Caki2 (cell line): ENCODE measurements at regions not wholly inside any gene's neighbourhood (a gene's known extent, or its start where the extent isn't known, plus 50 kb on each side); places are given as distances from the start of the nearest gene placed in this dataset.
A peak's percentile ranks its signal among the peaks of the same experiment; 100 is the strongest.

Experiments used
- DNase-seq: peaks from one replicate; pipeline ENCODE4 v3.0.0-alpha.2; 2015; ENCODE audit warnings: low read depth
- in situ Hi-C: cut with HindIII; loops from 2 replicates; pipeline ENCODE4 v1.10.0; 2016; ENCODE audit warnings: low sequenced_read_pairs, low pct_unique_long_range_greater_than_20kb, mixed read lengths

DNA sequence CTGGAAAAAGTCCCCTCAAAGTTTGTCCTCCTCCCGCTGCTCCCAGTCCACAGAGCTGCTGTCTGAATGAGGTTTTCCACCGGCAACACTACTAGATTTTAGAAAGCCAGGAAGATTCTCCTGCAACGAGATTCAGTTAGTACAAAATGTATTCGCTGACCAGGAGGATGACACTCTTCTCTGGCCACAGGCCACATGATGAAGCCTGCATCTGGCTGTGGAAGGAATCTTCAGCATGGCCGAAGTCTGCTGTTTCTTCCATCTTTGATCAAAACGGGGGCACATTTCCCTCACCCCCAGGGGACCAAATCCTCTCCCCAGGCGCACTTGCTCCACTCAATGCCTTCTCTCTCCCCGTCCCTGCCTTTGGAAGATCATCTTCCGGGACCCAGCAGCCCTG is 215.8 kb upstream of the NLRP1 start:
- no peak for DNase-seq
- in situ Hi-C loops: no loop called here

DNA sequence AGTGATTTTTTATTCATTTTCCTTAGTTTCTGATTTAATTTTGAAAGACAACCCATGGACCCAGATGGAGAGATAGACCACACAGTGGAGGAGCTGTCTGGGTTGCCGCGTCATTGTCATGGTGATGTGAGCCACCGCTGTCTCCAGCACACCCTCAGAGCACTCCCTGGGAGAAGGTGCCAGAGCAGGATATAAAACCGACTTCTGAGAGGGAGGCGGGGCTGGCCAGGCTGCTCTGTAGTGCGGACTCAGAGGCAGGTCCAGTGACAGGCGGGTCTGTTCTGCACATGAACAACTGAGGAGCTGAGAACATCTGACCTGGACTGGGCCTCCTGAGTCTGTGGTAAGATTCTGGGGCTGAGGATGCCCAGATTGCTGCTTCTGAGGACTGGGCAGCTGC is 216.3 kb upstream of the NLRP1 start:
- in situ Hi-C loops: no loop called here
- DNase-seq: no peak

DNA sequence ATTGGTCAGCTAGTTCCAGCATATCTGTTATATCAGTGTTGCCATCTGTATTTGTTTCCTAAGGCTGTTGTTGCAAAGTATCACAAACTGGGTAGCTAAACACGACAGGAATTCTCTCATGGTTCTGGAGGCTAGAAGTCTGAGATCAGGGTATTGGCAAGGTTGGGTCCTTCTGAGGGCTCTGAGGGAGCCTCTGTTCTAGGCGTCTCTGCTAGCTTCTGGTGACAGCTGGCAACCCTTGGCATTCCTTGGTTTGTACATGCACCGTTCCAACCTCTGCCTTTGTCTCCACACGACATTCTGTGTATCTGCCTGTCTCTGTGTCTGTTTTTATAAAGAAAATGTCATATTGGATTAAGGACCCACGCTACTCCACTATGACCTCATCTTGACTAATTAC is 219.9 kb upstream of the NLRP1 start:
- in situ Hi-C loops: no loop called here
- DNase-seq: no peak

DNA sequence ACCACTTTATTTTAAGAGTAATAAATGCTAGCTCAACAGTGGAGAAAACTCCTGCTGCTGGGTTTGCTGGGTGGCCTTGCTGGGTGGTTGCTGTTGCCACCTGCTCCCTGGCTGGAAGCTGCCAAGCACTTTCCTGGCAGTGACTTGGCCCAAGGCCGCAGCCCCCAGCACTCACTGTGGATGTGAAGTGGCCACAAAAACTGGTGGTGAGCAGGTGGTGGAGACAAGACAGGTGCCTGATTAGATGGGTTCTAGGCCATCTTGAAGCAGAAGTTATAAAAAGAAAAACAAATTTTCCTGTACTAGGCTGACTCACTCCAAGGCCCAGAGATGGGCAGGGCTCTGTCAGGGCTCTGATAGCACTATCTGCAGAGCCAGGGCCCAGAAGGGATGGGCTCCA is 224.7 kb upstream of the NLRP1 start:
- no peak for DNase-seq
- in situ Hi-C loops: no loop called here

DNA sequence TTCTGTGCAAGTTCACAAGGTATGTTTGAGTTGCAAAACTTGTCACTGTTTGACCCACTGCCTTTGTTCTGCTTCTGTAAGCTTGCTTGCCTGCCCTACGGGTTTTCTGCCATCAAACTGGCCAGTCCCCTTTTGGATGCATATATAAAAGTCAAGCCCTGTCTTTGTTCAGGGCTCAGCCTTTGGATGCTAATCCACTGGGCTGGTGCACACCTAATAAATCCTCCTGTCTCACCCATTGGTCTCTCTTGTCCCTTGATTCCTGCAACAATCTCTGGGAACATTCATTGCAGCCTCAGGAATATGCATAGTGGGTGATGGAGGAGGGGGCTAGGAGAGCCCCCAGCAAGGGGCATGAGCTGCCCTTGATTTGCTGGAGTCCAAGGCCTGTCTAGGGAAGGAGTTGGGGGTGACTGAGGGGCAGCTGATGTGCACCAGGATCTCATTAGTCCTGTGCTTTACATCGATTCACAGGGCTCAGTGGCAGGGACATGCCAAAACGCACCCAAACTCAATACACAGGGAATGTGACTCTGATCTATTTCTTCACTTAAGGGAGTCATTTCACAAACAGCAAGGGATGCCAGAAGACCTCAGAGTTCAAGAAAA is 225.4 kb upstream of the NLRP1 start:
- in situ Hi-C loops: no loop called here
- DNase-seq: peak; percentile 38

DNA sequence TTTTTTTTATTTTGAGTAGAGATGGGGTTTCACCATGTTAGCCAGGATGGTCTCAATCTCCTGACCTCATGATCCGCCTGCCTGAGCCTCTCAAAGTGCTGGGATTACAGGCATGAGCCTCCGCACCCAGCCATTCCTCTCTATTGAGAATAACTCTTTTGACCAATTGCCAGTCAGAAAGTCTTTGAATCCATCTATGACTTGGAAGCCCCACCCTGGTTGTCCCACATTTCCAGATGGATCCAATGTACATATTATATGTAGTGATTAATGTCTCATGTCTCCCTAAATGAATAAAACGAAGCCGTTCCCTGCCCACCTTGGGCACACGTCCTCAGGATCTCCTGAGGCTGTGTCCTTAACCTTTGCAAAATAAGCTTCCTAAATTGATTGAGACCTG is 228.3 kb upstream of the NLRP1 start:
- no peak for DNase-seq
- in situ Hi-C loops: no loop called here

DNA sequence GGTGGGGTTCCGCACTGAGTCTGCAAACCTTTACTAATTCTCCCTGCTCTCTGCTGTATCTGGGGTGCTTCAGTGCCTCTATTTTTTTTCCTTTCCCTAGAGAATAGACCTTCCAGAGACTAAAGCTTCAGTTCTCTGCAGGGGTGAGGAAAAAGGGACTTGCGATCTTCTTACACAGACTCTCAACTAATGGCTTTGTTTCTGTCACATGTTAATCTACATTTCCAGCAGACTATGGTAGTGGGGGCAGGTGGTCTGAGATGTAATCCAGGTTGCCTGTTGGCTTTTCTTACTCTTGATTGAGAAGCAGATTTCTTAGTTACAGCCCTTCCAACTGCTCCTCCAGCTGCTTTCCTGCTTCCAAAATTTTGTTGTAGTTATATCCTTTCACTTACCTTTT is 229.0 kb upstream of the NLRP1 start:
- in situ Hi-C loops: no loop called here
- DNase-seq: no peak

DNA sequence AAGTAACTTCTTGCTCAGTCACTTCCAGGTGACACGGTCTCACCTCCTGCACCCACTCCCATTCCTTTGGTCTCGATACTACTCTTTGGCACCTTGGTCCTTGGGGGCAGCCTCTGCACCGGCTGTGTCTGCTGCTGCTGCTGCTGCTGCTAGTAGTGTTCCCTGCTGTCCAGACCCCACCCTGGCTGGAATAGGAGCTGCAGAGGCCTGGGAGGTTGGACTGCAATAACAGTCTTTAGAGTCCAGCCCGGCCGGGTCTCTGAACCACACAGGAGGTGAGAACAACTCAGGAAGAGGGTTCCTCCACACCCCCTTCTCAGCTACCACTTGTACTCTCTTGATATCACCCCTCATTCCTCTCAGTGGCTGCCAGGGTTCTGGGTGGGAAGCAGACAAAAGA is 231.1 kb upstream of the NLRP1 start:
- in situ Hi-C loops: no loop called here
- DNase-seq: no peak

DNA sequence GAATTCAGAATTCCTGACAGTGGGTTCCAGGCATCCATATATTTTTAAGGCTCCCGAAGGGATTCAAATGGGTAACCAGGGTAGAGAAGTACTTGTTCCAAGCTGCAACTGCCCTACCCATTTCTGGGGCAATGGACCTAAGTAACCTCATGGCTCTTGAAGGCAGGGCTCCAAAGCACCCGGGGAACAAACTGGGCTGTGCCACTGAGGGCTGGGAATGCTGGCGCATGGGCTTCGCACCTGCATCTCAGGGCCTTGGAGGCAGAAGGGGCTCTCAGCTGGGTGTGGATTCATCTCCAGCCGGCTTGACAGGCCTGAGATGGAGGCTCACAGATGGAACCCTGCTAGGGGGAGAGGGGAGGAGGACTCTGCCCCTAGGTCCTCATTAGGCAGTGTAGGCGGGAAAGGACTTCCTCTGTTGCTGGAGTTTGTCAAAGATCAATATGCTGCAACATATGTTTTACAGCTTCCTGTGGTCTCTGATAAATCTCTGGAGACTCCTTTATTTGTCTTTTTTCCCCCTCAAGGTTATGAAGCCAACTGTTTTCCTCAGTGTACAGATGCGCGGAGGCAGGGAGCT is 232.3 kb upstream of the NLRP1 start:
- in situ Hi-C loops: no loop called here
- DNase-seq: no peak

DNA sequence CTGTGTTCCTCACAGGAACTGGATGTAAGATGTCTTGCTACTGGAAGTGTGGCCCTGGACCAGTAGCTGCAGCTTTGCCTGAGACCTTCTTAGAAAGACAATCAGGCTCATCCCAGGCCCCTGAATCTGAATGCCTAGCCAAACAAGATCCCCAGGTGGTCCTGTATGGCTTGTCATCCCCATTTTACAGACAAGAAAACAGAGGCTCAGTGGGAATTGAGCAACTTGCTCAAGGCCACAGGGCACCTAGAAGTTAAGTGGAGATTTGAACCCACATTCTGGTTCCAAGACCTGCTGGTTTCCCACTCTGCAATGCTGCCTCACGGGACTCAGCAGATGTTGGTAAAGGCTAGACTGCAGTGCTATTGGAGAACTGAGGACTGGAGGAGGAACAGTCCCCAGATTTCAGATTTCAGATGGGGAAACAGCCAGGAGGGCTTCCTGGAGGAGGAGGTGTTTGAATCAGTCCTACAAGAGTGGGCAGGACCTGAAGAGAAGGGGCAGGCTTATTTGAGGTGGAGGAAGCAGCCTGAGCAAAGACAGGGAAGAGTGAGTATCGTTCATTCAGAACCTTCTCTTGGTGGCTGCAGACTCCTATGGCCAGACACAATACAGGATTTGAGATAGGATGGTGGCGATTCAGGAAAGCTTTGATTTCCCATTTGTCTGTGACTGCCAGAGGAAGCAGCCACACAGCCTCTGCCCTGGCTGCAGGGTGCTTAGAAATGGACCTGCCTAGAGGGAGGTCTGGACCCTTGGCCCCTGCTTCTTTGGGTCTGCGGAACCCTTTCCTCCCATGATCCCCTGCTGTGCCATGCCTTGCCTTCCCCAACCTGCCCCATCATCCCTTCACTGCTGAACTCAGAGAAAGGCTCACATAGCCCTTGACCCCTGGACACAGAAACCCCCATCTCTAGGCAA is 233.4 kb upstream of the NLRP1 start:
- DNase-seq: no peak
- in situ Hi-C loops: no loop called here

DNA sequence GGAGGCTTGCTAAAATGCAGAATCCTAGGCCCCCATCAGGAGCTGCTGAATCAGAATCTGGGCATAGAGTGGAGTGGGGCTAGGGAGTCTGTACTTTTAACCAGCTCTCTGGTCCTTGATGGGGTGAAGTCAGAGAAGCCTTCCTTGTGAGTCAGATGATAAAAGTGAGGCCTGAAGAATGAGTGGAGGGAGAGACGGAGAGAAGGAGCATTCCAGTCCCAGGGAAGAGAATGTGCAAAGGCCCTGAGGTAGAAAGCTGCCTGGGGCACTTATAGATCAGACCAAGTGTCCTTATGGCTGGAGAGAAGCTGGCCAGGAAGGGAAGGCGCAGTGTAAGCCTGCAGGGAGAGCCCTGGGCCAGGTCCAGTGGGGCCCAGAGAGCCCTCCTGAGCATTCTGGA is 235.1 kb upstream of the NLRP1 start:
- no peak for DNase-seq
- in situ Hi-C loops: no loop called here

DNA sequence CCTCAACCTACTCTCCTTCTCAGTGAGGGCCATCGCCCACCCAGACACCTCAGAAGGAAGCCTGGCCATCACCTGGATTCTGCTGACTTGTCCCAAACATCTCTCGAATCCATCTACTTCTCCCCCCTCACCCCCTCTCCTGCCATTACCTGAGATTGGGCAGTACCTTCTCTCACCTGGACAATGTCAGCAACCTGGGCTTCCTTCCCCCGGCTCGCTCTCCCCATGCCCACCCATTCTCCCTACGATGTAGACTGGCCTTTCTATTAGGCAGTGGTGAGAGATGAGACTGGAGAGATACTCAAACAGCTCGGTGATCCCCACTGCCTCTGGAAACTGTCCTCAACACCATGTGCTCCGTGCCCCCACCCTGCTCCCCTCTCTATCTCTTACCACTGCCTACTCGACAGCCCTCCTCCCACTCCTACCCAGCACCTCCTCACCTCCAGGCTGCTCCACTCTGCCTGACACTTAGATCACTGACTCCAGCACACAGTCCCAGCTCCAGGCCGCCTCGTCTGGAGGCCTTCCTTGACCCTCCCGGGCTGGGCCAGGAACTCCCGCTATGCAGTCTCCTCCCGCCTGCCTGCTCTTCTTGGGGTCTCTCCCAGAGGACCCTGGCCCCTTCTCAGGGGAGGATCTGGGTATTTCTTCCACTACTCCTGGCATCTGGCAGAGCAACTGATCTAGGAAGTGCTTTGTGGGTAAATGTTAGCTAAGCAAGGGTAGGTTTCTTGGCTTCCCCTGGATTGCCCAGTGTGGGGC is 235.8 kb upstream of the NLRP1 start:
- no peak for DNase-seq
- in situ Hi-C loops: no loop called here

DNA sequence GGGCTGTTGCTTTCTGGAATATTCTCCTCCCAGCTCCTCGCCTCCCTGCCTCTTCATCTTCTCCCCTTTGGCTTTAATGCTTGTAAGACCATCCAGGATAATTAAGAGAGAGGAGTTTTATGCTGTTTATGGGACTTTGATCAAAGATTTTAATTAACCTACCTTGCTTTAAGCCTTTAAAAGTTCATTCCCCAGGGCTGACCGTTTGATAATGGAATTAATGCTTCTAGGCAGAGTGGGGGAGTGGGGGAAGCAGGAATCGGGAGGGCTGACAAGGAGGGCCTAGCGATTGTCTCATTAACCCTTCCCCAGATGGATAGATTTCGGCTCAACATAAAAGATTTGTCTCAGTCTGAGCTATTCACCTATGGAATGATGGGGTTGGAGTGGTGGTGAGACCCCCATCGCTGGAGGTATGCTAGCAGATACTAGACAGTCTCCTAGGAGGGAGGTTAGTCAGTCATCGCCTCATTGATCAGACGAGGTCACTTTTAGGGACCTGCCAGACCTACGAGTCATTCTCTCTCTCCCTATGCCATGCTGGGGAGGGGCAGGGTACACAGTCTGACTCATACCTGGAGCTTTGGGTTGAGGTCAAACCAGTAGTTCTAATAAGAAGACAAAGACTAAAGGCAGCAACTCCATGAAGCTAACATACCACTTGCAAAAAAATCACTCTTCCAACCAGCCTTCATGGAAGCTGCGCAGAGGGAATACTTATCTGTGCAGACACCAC is 236.6 kb upstream of the NLRP1 start:
- DNase-seq: peak; percentile 63
- in situ Hi-C loops: no loop called here

DNA sequence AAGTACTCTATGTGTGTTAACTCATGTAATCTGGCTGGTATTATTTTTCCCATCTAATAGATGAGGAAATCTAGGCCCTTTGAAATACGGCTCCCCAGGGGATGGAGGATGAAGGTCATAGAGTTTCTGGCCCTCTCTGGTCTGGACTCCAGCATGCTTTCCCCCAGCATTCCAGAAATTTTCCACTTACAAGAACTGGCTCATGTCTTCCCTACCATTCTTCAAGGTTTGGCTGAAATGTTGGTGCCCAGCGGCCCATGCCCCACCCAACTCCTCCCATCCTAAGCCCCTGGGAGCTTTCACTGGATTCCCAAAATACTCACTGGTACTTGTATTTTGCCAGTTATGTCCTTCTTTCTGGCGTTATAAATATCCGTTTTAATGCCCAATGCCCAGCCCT is 237.5 kb upstream of the NLRP1 start:
- in situ Hi-C loops: no loop called here

DNA sequence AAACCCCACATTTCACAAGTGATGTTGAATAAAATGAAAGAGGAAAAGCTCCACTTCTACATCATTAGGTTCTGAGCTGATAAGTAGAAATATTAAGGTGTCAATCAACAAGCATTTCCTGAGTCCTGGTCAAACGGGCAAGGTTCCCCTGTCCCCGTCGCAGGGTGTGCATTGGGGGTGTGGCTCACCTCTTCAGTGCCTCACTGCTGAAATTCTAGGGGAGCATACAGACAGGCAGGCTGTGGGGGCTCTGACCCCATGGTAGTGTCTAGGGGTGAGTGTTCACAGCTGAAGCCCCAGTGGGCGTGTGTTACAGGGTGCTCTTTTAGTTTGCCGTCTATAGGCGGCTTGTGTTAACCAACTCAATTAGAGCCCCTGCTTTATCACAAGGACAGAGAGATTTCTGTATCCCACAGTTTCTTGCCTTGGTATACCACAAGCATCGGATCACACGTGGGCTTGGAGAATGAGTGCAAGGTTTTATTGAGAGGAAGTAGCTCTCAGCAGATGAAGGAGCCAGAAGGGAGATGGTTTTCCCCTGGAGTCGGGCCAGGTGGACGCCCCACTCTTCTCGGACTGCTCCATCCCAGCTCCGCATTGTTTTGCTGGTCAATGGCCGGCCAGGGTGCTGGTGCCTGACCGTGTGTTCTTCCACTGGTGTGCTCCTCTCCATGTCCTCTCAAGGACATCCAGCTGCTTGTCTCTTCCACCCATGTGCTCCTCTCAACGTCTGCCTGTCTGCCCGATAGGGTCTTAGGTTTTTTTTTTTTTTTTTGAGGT is 238.2 kb upstream of the NLRP1 start:
- in situ Hi-C loops: no loop called here

More for the DNA sequence above, 237.5 kb upstream of the NLRP1 start:
- DNase-seq: no peak

DNA sequence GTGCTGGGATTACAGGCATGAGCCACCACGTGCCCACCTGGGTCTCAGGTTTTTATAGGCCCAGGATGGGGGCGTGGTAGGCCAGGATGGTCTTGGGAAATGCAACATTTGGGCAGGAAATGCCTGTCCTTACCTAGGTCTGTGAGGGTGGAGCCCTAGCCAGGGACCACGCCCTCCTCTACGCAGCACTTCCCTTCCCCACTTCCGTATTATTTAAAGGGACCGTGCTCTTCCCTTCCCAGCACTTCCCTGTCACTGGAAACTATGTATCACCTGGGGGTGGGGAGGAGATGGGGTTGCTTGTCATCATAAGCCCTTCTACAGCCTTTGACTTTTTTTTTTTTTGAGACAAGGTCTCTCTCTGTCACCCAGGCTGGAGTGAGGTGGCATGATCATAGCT is 238.9 kb upstream of the NLRP1 start:
- no peak for DNase-seq
- in situ Hi-C loops: no loop called here

More for the DNA sequence above, 238.2 kb upstream of the NLRP1 start:
- DNase-seq: no peak

DNA sequence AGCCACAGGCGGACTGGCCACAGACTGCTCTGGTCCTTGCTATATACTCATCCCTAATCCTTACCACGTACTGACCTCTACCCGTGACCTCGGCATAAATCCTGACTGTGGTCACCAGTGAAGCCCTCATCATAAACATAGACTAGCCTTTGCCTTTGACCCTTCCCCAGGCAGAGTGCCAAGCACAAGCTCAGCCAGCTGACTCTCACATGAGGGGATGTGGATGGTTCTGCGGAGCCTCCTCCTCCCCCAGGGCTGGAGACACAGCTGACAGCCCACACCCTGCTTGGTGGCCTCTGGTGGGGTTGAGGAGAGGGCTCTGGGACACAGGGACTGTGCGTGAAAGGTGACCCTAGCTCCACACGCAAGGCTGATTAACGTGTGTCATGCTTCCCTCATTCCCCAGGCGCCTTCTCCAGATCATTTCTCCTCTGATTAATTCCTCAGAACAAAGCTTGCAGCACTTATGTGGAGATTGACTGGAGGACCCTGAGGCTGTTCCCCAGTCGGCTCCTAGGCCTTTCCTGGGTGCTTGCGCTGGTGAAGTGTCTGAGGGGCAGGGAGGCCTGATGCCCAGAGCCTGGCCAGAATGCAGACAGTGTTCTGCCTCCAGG is 241.5 kb upstream of the NLRP1 start:
- peak; percentile 92 for DNase-seq
- in situ Hi-C loops: no loop called here
